ENCODE measurements at regions not wholly inside any gene's neighbourhood (a gene's known extent, or its start where the extent isn't known, plus 50 kb on each side); places are given as distances from the start of the nearest gene placed in this dataset.

DNA sequence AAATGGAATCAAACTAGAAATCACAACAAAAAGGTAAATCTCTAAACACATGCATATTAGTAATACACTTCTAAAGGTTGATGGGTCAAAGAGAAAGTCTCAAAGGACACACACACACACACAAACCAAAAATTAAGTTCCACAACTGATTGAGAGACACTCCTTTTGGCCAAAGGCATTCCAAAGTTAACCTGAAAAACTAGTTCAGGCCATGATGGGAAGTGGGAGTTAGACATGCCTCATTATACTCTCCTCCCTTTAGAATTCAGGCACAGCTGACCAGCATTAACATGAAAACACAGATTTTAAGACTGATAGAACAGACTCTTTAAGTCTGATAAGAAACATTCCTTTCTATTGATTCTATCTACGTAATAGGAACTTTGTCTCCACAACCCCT lies 332.4 kb upstream of the IGFBP3 start:
- TF ChIP-seq, protein P1, sequence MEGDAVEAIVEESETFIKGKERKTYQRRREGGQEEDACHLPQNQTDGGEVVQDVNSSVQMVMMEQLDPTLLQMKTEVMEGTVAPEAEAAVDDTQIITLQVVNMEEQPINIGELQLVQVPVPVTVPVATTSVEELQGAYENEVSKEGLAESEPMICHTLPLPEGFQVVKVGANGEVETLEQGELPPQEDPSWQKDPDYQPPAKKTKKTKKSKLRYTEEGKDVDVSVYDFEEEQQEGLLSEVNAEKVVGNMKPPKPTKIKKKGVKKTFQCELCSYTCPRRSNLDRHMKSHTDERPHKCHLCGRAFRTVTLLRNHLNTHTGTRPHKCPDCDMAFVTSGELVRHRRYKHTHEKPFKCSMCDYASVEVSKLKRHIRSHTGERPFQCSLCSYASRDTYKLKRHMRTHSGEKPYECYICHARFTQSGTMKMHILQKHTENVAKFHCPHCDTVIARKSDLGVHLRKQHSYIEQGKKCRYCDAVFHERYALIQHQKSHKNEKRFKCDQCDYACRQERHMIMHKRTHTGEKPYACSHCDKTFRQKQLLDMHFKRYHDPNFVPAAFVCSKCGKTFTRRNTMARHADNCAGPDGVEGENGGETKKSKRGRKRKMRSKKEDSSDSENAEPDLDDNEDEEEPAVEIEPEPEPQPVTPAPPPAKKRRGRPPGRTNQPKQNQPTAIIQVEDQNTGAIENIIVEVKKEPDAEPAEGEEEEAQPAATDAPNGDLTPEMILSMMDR (conservative IDR thresholded peaks at IDR 0.05; ENCODE audit: low read length), result no peak
- no peak for TF ChIP-seq EZH2phosphoT487 (IDR thresholded peaks at IDR 0.05; ENCODE audit: borderline replicate concordance)
